Suprapubic skin (tissue), 4 donors: ENCODE measurements at regions not wholly inside any gene's neighbourhood (a gene's known extent, or its start where the extent isn't known, plus 50 kb on each side); places are given as distances from the start of the nearest gene placed in this dataset.

Experiments
- DNase-seq, 2 donors: peaks; one replicate each; pipeline ENCODE4 v3.0.0-alpha.2; 2019; ENCODE audit warnings: low spot score in 2 of 2
- H3K27ac ChIP-seq: fragments of 200-600 bp; sonication (generic); one replicate; pipeline ENCODE4 v1.5.1; 2019
- H3K27me3 ChIP-seq: fragments of 200-600 bp; sonication (generic); one replicate; pipeline ENCODE4 v1.5.1; 2019
- H3K36me3 ChIP-seq: fragments of 200-600 bp; sonication (generic); one replicate; pipeline ENCODE4 v1.5.1; 2019
- H3K4me1 ChIP-seq: fragments of 200-600 bp; sonication (generic); one replicate; pipeline ENCODE4 v1.5.1; 2019
- H3K4me3 ChIP-seq: fragments of 200-600 bp; sonication (generic); one replicate; pipeline ENCODE4 v1.5.1; 2019; ENCODE audit warnings: mild to moderate bottlenecking
- H3K9me3 ChIP-seq: fragments of 200-600 bp; sonication (generic); one replicate; pipeline ENCODE4 v1.5.1; 2019
- EP300 ChIP-seq: sonication (generic); formaldehyde crosslinking; IDR thresholded peaks from one replicate; pipeline ENCODE4 v1.6.1; 2017; ENCODE audit warnings: antibody characterized with exemption
- POLR2A ChIP-seq, 2 donors: fragments of 450-650 bp; IDR thresholded peaks; one replicate each; pipeline ENCODE4 v1.6.1; 2017; ENCODE audit warnings: antibody characterized with exemption in 2 of 2, mild to moderate bottlenecking in 2 of 2, moderate library complexity in 2 of 2
- POLR2AphosphoS5 ChIP-seq, 3 donors: sonication (generic); formaldehyde crosslinking; IDR thresholded peaks; one replicate each; pipeline ENCODE4 v1.6.1; 2017; ENCODE audit warnings: antibody characterized with exemption in 3 of 3
- WGBS: methylation state at CpG from one replicate; pipeline ENCODE4 v1.1.5; 2018; 5-methylcytosine and 5-hydroxymethylcytosine counted together
- TF ChIP-seq, protein P1 (sequence below), 2 donors: fragments of 200-600 bp in 1 of 2; fragments of 450-650 bp in 1 of 2; sonication (generic) in 1 of 2; IDR thresholded peaks; one replicate each; pipeline ENCODE4 v1.5.1; 2016 to 2019; ENCODE audit warnings: antibody characterized with exemption in 2 of 2, mild to moderate bottlenecking in 1 of 2, moderate library complexity in 1 of 2

DNA sequence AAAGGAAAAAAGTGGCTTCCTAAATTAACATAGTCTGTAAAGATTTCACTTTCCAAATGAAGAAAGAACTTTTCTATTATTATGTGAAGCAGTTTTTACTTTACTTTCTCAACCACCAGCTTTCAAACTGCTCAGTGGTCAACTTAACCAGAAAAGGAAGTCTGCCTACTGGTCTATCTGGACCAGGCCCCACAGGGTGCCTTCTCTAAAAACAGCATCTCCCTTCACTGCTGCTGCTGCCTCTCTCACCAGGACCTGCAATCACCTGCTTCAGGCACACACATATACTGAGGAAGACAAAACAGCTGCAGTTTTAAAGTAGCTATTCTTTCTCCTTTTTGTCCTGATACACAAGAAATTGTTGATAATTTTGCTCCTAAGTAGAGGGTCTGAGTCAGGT, 221.3 kb upstream of the DCC start:
- H3K27me3 ChIP-seq = no peaks in the 10 kb centered on the region
- H3K4me1 ChIP-seq = no peaks in the 10 kb centered on the region
- H3K4me3 ChIP-seq = no peak overlapping the region
- DNase-seq = no peak
- no peak overlapping the region for H3K27ac ChIP-seq
- no peaks in the 10 kb centered on the region for H3K9me3 ChIP-seq
- TF ChIP-seq POLR2A (IDR thresholded peaks at IDR 0.05) = no peak
- TF ChIP-seq, protein P1, sequence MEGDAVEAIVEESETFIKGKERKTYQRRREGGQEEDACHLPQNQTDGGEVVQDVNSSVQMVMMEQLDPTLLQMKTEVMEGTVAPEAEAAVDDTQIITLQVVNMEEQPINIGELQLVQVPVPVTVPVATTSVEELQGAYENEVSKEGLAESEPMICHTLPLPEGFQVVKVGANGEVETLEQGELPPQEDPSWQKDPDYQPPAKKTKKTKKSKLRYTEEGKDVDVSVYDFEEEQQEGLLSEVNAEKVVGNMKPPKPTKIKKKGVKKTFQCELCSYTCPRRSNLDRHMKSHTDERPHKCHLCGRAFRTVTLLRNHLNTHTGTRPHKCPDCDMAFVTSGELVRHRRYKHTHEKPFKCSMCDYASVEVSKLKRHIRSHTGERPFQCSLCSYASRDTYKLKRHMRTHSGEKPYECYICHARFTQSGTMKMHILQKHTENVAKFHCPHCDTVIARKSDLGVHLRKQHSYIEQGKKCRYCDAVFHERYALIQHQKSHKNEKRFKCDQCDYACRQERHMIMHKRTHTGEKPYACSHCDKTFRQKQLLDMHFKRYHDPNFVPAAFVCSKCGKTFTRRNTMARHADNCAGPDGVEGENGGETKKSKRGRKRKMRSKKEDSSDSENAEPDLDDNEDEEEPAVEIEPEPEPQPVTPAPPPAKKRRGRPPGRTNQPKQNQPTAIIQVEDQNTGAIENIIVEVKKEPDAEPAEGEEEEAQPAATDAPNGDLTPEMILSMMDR (IDR thresholded peaks at IDR 0.05) = no peak
- no peak for TF ChIP-seq POLR2AphosphoS5 (IDR thresholded peaks at IDR 0.05)
- no peak for TF ChIP-seq EP300
- no peaks in the 10 kb centered on the region for H3K36me3 ChIP-seq

DNA sequence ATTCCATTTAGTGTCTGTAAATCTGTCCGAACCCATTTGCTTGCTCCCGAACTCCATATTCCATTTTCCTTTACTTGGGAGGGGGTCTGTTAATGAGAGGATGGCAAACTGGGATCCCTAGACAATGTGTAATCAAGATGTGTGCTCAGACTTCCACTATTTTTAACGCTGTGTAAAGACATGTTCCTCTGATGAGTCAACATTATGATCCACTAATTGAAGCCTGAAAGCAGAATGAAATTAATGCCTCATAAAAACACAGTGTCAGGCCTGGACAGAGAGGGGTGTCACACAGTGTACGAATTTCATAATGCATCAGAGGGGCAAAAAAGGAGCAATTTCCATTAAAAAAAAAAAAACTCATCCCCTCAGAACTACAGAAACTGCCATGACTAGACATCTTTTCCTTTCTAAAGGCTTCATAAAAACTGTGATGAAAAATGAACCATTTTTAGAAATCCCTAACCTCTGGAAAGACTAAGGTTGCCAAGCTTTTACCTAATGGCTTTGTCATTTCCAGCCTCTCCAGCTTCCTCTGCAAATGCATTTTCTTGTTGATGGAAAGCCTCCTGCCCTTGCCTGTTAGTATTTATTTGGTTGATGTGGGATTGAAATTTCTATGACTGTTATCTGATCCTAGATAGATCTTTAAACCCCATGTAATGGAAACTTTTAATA, 209.2 kb upstream of the DCC start:
- TF ChIP-seq POLR2AphosphoS5 (IDR thresholded peaks at IDR 0.05) (no peak), POLR2A (IDR thresholded peaks at IDR 0.05) (no peak), EP300 (no peak)
- TF ChIP-seq, protein P1 (IDR thresholded peaks at IDR 0.05) = no peak
- Histone ChIP-seq H3K4me3 (no peak overlapping the region), H3K27ac (no peak overlapping the region), H3K4me1 (no peaks in the 10 kb centered on the region), H3K36me3 (no peaks in the 10 kb centered on the region), H3K27me3 (no peaks in the 10 kb centered on the region), H3K9me3 (no peaks in the 10 kb centered on the region)
- DNase-seq = no peak
- 40% methylated on average over 4 of the region's 4 CpGs for WGBS

DNA sequence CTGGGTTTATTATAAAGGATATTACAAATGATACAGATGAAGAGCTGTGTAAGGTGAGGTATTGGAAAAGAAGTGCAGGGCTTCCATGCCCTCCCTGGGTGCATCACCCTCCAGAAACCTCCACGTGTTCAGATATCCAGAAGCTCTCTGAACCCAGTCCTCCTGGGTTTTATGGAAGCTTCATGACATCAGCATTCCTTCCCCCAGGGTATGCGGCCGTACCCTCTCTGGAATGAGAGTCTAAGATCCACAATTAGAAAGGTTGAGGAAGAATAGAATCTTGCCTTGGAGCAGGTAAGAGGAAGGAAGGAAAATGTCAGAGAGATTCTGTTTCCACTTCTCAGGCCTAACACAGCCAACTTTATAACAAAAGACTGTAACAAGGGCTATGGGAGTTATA, 208.2 kb upstream of the DCC start:
- no peak for DNase-seq
- Histone ChIP-seq H3K4me1 (no peaks in the 10 kb centered on the region), H3K9me3 (peaks cover 5% of the 10 kb centered on the region), H3K27ac (no peak overlapping the region), H3K36me3 (no peaks in the 10 kb centered on the region), H3K27me3 (no peaks in the 10 kb centered on the region), H3K4me3 (no peak overlapping the region)
- WGBS = 59% methylated on average over 3 of the region's 3 CpGs
- TF ChIP-seq, protein P1 (IDR thresholded peaks at IDR 0.05) = no peak
- TF ChIP-seq POLR2AphosphoS5 (IDR thresholded peaks at IDR 0.05) (no peak), EP300 (no peak), POLR2A (IDR thresholded peaks at IDR 0.05) (no peak)

DNA sequence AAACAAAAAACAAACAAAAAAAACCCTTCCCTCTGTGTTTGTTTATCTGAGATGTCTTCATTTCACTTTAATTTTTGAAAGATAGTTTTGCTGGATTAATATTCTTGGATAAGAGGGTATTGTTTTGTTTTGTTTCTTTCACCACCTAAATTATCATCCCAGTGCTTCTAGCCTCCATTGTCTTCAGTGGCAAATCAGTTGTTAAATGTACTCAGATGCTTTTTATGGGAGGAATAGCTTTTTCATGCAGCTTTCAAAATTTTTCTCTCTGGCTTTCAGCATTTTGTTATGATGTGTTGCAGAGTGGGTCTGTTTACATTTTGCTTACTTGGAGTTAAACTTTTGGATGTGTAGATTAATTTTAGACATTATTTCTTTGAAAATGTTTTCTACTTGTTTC, 203.5 kb upstream of the DCC start:
- H3K4me3 ChIP-seq = no peak overlapping the region
- H3K27me3 ChIP-seq = no peaks in the 10 kb centered on the region
- no peak for DNase-seq
- TF ChIP-seq EP300 (no peak), POLR2AphosphoS5 (IDR thresholded peaks at IDR 0.05) (no peak), POLR2A (IDR thresholded peaks at IDR 0.05) (no peak)
- TF ChIP-seq, protein P1 (IDR thresholded peaks at IDR 0.05) = no peak
- H3K4me1 ChIP-seq = no peaks in the 10 kb centered on the region
- H3K27ac ChIP-seq = no peak overlapping the region
- no peaks in the 10 kb centered on the region for H3K36me3 ChIP-seq
- peaks cover 6% of the 10 kb centered on the region for H3K9me3 ChIP-seq

DNA sequence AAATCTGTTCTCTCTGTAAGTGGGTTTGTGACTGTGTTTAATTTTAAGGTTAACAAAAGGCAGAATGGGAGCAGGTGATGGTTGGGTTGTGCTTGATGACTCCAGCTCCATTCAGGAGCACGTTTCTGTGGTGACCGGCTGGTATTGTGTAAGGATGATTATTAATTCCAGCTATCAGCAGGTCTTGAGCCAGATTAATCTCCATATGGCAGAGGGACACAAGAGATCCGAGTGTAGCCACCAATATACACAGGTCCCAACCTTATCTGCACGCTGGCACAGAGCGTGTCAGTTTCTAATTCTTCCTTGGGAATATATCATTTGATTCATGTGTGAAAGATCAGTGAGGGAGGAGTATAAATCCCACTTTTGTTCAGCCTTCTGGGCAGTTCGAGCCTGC, 199.0 kb upstream of the DCC start:
- no peak overlapping the region for H3K4me3 ChIP-seq
- TF ChIP-seq POLR2A (IDR thresholded peaks at IDR 0.05) (no peak), EP300 (no peak), POLR2AphosphoS5 (IDR thresholded peaks at IDR 0.05) (no peak)
- TF ChIP-seq, protein P1 (IDR thresholded peaks at IDR 0.05) = no peak
- H3K27me3 ChIP-seq = no peaks in the 10 kb centered on the region
- H3K4me1 ChIP-seq = no peaks in the 10 kb centered on the region
- peaks cover 6% of the 10 kb centered on the region for H3K9me3 ChIP-seq
- DNase-seq = no peak
- no peak overlapping the region for H3K27ac ChIP-seq
- 82% methylated on average over 5 of the region's 6 CpGs for WGBS
- H3K36me3 ChIP-seq = no peaks in the 10 kb centered on the region
